ENCODE measurements at regions not wholly inside any gene's neighbourhood (a gene's known extent, or its start where the extent isn't known, plus 50 kb on each side); places are given as distances from the start of the nearest gene placed in this dataset.
"Not testable (repeated sequence)": the region's sequence is repeated elsewhere in the genome, so short reads cannot be mapped to it uniquely, and the experiment has no call there.

DNA sequence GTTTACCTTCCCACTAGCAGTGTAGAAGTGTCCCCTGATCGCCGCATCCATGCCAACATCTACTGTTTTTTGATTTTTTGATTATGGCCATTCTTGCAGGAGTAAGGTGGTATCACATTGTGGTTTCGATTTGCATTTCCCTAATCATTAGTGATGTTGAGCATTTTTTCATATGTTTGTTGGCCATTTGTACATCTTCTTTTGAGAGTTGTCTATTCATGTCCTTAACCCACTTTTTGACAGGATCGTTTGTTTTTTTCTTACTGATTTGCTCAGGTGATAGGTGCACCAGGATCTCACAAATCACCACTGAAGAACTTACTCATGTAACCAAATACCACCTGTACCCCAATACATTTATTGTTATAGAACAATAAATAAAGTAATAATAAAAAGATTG, 114.5 kb downstream of the GATA6 start:
- not testable (repeated sequence) for DNase-seq

DNA sequence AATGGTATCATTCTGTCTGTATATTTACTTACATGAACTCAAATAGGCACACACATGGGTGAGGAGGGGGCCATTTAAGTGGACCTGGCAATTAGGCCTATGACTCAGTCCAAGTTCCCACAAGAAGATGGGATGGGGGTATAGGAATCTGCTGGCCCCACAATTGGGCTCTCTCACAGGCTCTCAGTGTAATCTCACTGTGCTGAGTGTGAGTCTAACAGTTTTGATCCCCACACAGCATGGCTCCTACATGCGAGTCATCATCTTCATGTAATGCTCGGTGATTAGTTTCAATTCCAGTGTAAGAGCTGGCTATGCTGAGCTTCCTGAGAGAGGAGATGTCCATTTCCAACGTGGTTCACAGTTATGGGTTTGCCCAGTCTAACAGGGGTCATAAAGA, 114.0 kb downstream of the GATA6 start:
- DNase-seq: no peak

- no peak for DNase-seq
These were observed 113.7 kb downstream of the GATA6 start for GRCh38 chr18:22283116-22283395.

DNA sequence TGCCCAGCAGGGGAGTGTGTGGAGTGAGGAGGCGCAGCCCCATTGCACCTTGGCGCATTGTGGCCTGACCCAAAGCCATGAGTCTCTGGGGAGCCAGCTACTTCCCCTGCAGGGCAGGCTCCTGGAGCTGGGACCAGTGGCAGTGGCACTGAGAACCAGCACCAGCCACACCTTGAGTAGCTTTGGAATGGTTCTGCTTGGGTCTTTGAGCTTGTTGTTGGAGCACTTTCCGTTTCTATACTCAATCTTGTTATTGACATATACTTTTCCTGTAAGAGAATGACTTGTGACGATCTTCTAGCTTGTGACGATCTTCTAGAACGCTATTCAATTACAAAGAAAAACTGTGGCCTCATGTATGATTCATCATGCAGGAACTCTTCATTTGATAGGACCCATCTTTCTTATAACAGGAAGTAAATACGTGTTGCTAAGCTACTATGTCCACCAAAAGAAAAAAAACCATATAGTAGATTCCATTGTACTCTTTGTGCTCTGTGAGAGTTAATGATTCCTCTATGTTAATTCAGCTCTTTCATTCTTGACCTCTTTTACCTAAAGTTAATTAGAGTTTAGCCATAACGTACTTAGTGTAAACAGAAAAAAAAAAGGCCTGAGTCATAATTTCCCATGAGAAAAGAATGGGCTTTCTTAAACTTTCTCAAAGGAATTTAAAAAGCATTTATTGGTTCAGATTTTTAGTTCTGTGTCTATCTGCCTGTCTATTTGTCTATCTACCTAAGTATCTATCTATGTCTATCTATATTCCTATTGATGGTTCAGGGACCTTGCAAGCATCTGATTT, 113.1 kb downstream of the GATA6 start:
- DNase-seq: peak; percentile 1

GRCh38 chr18:22280453-22280750, 111.0 kb downstream of the GATA6 start:
- DNase-seq: no peak

GRCh38 chr18:22279741-22280452, 110.5 kb downstream of the GATA6 start:
- no peak for DNase-seq

- DNase-seq: no peak
These were observed 109.4 kb downstream of the GATA6 start for GRCh38 chr18:22278798-22279197.

DNA sequence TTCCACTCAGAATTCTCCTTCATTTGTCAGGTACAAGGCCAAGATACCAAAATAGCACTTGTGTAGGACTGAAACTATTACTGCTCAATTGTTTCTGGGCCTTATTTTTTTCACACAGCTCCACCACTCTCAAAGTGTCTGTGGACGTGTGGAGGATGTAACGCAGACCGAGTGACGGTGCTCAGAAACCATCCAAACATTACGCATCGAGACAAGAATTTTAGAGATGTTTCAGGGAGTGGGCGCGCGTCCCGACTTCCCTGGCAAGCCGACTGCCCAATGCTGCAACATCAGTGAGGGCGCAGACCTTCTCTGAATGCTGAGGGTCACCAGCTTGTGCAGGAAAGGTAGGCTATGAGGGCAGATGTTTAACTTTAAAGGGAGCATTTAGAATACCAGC, 108.4 kb downstream of the GATA6 start:
- DNase-seq: no peak

- DNase-seq: no peak
These were observed 106.9 kb downstream of the GATA6 start for GRCh38 chr18:22276334-22276713.

- no peak for DNase-seq
These were observed 106.4 kb downstream of the GATA6 start for GRCh38 chr18:22275706-22276333.

- no peak for DNase-seq
These were observed 104.0 kb downstream of the GATA6 start for GRCh38 chr18:22273101-22274039.

DNA sequence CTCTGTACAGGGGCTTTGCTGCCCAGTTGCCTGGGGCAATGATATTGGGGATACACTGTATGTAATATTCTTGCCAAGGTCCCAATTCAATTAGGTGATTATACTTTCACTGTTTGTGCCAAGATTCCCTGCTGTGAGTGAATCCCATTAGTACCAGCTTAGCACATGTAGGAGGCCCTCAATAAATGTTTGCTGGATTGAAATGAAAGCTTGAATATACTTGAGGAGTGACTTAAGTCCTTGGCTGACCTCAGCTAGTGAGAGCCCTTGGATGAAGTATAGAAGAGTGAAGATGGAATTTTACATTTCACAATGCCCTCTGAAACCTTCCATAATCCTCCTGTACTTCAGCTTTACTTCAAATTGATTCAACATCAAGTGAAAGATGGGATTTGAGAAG, 102.9 kb downstream of the GATA6 start:
- no peak for DNase-seq

- no peak for DNase-seq
These were observed 101.6 kb downstream of the GATA6 start for GRCh38 chr18:22271030-22271429.

DNA sequence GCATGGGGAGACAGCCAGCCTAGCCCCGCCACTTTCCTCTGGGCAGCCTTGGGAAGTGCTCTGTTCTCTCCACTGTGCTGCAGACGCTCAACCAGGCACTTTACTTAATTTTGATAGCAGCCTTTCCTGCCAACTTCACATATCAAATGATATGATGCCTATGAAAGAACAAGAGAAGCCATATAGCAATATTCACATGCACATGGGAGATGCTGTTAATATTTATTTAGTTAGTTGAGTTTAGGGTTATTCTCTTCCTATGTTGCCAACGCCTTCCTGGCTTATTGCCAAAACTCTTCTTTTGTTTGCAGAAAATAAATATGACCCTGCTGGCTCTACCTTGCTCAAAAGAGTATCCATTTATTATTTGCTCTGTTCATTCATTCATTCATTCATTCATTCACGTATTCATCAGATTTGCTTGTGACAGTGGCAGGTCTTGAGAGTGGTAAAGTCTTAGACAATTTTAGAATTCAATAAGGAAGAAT, 99.3 kb downstream of the GATA6 start:
- no peak for DNase-seq

DNA sequence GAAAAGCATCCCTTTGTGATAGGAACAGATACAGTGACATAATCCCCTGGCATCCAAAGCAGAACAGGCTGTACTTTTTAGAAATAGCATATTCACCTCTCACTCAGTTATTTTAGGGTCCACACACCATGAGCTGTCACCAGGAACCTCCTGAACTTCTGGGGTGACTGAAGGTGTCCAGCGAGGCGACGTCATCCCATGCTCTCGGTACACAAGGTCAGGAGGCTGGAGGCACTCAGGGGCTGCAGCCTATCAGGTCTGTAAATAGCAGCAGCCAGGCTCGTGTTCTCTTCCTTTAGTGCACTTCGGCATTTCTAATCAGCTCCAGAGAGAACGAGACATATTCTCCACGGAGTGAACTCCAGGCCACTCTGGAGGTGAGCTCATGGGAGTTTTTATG, 98.3 kb downstream of the GATA6 start:
- DNase-seq: no peak

- DNase-seq: no peak
These were observed 97.8 kb downstream of the GATA6 start for GRCh38 chr18:22267225-22267624.

- DNase-seq: no peak
These were observed 96.4 kb downstream of the GATA6 start for GRCh38 chr18:22265838-22266237.

GRCh38 chr18:22260208-22260820, 90.9 kb downstream of the GATA6 start:
- no peak for DNase-seq

DNA sequence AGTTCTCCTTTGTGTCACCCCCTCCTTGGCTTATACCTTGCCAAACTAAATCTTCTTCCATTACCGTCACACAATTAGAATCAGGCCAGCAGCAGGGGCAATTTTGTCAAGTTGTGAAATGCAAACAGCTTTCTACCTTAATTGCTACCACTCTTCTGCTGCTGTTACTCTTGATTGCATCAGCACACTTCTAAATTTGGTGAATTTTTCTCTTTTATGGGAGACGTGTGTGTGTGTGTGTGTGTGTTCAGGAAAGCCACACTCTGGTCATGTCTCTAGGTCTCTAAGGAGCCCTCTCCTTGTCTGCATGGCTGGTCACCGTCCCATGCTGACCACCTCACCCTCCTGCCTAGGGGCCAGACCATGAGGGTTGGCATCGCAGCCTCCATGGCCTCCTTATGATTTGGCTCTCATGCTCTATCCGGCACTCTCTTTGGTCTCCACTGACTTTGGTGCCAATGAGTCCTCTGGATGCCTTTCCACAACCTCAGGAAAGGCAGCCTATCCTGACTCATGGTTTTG, 87.7 kb downstream of the GATA6 start:
- DNase-seq: no peak

GRCh38 chr18:22254088-22254487, 84.7 kb downstream of the GATA6 start:
- no peak for DNase-seq

GRCh38 chr18:22253676-22254075, 84.3 kb downstream of the GATA6 start:
- no peak for DNase-seq

- DNase-seq: no peak
These were observed 83.8 kb downstream of the GATA6 start for GRCh38 chr18:22253156-22253555.
